HG02943 (cell line): ENCODE measurements at regions not wholly inside any gene's neighbourhood (a gene's known extent, or its start where the extent isn't known, plus 50 kb on each side); places are given as distances from the start of the nearest gene placed in this dataset.

ENCODE experiments used
- ATAC-seq: cut with Tn5 transposase; IDR thresholded peaks from one replicate; pipeline ENCODE4 v1.9.1; 2021; ENCODE audit warnings: mild to moderate bottlenecking, low read depth, moderate library complexity; ENCODE audit not compliant: unreplicated experiment

DNA sequence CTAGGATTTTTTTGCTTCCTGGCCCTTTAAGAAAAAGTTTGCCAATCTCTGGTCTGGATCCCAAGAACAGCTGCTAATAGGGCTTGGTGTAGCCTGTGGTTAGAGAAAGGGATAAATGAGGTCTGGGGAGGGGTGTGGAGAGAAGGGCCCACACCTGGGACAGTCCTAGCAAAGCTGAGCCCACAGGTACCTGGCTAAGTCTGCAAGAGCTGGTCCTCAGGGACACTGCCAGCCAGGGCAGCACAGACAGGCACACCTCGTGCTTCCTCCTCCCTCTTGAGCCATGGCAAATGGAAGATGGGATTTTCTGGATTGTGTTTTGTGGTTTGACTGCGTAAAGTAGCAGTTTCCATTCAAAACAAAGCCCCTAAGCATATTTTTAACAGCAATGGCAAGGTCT lies 217.5 kb downstream of the SOX9 start:
- ATAC-seq = no peak

DNA sequence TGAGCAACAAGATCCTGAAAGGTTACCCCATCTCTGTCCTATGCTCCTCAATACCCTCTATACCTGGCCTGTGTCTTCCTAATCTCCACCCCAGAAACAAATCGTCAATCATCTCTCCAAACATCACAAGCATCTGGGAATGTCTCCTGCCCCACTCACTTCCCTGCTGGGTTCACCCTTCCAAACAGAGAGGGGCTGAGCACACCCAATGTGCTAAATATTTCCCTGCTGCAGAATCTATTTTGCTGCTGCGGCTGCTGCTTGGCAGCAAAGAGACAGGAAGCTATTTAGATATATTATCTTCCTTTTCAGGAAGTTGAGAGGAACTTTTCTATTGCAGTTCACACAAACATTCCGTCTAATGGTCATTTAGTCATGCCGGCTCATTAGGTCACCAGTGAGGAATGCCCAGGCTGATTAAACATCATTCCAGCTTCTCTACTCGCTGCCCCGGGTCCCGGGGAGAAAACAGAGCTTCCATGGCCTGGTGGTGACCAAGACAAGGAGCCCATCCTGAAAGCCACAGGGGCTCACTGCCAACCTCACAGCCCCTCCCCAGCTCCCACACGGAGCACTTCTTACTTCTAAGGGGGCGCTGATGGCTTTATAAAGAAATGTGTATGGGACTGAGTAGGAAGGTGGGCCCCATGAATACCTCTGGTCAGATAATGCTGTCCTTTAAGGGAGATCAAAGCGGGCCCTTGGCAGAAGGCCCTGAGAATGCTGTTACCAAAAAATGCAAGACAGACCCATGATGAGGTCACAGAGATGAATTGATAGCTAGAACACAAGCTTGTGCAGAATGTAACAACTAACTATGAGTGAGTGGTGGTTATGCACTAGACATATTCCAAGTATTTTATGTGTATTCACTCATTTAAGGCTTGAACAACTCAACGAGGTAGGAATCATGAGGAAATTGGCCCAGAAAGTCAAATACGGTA lies 218.3 kb downstream of the SOX9 start:
- no peak for ATAC-seq

DNA sequence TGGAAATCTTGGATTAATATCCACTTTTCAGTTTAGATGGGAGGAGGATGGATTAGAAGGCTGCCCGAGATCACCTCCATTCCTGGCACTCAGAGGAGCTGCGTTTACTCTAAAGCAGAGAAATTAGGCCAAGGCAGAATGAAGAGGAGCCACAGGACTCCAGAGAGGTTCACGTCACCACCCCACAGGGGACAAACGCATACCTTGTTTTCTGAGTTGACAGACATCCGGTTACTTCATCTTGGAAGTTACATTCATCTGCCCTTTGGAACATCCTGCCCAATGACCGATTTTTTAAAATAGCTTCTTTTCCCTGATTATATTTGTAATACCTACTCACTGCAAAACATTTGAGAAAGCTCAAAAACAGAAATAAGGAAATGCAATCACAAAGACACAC lies 220.0 kb downstream of the SOX9 start:
- ATAC-seq = no peak

DNA sequence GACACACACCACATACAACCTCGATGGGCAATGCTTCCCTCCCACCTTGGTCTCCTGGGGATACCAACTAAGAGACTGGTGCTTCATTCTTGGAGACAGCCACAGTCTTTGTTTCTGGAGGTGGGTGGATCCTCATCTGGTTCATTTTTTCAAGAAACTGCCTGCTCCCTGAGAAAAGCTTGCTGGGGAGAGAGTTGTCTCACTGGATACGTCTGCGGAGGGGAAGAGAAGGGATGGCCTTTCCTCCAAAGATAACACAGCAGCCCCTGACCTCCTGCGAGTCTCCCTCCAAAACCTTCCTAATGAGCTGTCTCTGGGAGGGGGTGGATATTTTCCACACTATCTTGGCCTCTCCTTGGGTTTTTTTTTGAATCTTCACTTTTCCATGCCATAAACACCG lies 221.2 kb downstream of the SOX9 start:
- no peak for ATAC-seq

DNA sequence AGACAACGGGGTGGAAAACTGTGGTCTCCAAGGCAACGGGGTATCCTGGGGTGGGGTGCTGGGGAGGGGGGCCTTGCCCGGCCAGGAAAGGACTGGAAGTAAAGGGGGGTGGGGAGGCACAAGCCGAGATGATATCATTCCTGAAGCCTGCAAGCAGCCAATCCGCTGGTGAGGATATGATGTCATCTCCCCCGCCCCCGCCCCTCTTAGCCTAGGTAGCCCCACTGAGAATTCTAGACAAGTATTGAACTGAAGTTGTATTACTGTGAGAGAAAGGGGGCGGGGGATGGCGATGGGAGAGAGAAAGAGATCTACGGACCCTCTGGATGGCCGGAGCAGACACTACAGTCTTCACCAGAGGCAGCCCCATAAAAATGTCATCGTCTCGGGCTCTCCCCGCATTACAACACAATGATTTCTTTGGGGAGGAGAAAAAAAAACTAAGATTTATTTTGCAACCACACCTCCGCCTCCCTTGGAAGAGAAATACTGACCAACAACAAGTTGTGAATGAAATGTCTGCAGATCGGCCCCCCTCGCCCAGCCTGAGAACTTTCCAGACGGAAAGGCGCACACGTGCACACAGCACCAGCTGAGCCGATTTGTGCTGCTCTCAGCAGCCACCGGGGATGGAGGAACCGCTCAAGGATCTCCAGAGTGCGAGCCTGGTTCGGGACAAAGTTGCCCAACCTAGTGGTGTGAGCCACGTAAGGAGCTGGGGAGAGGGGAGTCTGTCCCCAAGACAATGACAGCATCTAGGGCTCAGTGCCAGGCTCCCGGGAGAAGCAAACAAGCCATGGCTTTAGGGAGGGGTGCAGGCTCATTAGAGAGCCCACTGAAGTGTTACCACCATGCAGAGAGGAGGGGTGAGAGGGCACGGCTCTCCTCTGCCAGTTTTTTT lies 222.1 kb downstream of the SOX9 start:
- no peak for ATAC-seq

DNA sequence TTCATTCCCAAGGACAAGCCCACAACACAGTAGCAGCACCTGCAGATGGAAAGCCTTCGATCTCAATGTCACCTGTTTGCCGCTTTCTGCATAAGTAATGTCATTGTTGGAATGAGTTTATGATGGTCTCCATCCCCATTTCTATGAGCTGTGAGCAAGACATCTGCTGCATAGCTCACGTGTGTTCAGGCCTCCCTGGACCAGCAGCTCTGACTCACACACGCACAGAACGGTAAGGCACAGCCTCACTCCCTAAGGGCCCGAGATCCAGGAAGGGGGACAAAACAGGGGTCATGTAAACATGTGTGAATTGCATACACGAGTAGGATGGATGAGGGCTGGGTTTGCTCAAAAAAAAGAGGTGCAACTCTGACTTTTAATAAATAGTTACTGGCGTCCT lies 223.1 kb downstream of the SOX9 start:
- ATAC-seq = no peak

DNA sequence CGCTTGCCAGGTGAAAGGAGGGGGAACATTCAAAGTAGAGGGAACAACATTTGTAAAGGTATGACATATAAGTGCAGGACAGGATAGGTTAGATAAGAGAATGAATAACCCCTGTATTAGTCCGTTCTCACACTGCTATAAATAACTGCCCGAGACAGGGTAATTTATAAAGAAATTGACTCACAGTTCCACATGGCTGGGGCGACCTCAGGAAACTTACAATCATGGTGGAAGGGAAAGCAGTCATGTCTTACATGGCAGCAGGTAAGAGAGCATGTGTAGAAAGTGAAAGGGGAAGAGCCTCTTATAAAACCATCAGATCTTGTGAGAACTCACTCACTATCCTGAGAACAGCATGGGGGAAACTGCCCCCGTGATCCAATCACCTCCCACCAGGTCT lies 223.8 kb downstream of the SOX9 start:
- no peak for ATAC-seq

DNA sequence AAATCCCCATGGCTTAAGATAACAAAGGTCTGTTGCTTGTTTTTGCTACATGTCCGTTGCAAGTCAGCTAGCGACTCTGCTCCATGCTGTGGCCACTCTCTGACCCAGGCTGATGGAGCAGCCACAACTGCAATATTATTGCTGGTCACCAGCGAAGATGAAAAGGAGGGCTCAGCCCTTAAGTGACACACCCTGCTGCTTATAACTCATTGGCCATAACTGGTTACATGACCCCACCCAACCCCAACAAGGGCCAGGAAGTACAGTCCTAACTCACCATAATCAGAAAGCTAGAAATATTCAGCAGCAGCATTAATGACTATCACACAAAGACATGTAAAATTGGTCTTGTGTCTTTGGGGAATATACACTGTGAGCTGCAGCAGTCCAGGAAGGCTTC lies 224.3 kb downstream of the SOX9 start:
- no peak for ATAC-seq

DNA sequence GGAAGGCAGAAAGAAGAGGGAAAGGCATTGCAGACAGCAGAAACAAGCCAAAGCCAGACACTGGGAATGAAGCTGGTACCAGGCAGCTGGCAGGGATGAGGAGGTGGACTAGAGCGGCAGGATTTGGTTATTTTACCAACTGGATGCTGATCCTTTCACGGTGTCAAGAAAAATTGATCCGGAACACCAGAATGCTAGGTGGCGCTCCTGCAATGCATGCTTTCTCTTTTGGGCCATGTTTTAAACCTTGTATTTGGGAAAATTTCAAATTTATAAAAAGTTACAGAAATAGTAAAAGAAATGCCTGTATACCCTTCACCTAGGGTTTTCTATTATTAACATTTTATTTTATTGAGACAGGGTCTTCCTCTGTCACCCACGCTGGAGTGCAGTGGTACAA lies 224.7 kb downstream of the SOX9 start:
- no peak for ATAC-seq

DNA sequence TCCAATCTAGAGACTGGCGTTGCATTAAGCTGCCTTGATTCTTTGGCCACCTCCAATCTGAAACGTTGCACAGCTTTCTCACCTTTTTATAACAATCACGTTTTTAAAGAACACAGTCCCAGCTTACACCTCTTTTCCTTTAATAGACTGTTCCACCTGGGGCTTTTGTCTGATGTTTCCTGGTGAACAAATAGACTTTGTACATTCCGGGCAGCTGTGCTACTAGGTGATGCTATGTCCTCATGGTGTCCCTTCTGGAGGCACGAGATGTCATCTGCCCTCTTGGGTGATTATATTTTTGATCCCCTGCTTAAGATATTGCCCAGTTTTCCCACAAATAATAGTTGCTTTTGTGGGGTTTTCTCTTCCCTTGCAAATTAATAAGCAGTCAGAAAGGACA lies 225.5 kb downstream of the SOX9 start:
- ATAC-seq = no peak

DNA sequence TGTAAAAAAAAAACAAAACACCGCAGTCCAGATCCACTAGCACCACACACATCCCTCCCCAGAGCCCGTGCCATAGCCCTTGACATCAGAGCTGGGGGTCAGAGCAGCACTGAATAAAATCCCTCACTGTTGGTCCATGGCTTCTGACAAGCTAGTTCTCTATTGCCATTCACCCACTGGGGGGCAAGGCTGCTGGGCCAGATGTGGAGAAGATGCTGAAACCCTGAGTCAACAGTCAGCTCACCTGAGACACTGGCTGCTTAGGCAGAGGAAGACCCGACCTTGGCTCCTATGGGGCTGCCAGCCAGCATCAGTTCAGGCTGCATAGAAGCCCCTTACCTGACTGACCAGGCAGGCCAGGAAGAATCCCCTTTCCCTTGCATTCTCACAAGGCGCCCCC lies 228.2 kb downstream of the SOX9 start:
- ATAC-seq = no peak

DNA sequence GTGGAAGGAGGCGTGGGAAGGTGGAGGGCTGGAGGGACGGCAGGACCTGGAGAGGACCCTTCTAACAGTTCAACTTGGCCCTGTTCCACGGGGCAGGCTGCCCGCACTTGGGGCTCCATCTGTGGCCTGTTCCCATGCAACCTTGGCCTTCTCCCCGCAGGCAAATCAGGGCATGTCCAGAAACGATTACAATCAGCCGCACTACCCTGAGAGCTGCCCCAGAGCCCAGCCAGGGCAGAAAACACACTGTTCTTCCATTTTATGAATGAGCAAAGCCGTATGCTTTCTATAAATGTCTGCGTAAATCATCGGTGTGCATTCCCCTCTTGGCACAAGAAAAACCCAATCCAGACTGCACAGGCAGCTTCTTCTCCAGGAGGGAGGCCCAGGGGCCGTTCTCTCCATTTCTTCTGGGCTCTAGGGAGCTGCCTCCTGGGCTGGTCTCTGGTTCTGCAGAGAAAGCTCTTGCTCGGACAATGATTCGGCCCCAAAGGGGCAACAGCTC lies 228.7 kb downstream of the SOX9 start:
- ATAC-seq = no peak

DNA sequence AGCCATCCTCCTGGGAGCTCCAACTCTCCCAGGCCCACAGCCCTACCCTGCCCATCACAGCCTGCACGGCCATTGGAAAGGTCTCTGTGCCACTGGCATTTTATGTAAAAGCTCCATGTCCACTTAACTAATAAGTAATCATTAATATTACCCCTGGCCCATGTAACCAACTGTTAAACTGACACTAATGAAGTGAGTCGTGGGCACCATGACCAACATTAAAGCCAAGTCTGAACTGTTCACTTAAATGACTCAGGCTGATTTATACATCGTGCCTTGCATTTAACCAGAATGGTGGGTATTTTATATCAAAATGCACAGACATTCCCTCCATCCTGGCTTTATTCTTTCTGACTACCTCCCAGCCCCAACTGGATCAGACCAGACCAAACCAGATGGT lies 229.3 kb downstream of the SOX9 start:
- no peak for ATAC-seq

DNA sequence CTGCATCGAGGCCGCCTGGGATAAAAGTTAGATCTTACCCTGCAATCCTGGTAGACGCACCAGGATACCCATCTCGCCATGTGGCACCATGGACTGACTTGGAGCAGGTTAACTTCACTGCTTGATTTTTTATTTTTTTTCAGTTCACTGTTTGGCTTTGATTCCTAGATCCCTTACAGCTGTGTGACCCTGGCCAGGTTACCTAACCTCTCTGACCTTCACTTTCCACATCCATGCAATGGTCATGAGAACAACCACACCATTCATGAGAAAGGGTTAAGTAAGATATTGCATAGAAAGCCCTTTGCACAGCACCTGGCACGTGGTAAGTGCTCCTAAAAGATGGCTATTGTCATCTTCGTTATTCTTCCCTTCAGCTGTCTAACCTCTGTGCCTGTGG lies 230.5 kb downstream of the SOX9 start:
- no peak for ATAC-seq

DNA sequence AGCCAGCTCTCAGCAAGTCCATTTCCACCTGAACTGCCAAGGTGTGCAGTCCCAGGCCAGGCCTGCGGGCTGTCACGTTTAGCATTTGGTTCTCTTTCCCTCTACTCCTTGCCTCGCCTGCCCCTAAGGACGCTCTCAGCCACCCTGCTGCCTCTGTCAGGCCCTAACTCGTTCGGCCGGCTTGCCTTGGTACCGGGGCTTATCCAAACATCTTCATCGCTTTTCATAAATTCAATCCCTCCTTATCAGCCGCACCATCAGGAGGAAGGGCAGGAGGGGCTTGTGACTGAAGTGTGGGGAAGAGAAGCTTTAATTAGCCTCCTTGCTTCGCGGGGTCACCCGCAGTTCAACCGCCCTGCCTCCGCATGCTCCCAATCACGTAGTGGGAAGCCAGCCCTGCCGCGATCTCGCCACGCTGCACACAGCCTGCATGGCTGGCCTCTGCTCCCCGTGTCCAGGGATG lies 231.1 kb downstream of the SOX9 start:
- no peak for ATAC-seq

DNA sequence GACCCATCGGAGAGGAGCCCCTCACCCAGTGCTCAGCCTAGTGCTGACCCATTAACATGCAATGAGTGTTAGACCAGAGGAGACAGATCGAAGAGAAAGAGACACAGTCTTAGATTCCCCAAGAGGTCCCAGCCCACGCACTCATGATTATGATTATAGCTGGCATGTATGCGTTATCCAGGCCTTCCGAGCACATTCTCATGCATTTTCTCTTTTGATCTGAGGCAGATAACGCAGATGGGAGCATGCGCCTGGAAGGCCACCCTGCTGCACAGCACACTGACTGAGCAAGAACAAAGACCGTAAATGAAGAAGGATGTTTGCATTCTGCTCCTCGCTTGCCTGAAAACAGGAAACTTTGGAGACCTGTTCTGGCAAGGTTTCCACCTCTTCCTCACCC lies 232.7 kb downstream of the SOX9 start:
- ATAC-seq = no peak

DNA sequence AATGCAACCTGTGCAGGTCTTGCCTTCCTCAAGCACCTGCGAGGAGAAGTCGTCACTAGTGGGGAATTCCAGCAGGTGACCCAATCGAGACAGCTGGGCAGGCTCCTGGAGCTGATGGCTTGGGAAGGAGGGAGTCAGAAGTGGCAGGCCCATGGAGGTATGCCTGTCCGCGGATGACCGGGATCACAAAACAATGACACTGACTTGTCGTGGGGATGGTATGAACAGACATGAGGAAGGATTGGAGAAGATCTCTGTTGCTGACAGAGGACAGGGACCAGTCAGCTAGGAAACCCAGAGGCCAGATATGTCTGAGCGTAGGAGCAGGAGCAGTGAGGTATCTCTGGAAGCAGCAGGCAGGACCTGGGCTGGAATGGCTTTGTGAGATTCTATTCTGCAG lies 233.3 kb downstream of the SOX9 start:
- no peak for ATAC-seq

DNA sequence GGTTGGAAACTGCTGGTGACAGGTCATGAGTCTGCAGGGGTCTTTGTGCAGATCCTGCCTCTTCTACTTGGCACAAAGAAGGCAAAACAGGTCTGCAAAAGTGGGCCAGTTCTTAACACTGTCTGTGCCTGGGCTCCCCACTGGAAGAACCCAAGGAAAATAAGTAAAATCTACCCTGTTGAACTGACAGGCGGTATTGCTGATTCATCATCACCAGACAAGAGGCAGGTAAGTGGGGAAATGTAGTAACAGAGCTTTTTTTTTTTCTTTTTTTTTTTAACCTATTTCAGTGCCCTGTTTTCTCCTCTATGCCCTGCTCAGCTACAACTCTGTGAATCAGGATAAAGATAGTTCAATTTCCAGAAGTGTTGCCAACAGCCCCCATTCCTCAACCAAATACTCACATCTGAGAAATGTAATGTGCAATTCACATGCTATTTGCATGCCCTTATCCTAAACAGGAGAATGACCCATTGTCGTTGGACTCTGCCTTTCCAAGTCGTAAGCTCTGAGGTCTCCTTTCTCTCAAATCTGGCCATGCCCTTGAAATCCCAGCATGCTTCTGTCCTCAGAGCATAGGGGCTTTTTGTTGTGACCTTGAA lies 237.0 kb downstream of the SOX9 start:
- ATAC-seq = no peak

DNA sequence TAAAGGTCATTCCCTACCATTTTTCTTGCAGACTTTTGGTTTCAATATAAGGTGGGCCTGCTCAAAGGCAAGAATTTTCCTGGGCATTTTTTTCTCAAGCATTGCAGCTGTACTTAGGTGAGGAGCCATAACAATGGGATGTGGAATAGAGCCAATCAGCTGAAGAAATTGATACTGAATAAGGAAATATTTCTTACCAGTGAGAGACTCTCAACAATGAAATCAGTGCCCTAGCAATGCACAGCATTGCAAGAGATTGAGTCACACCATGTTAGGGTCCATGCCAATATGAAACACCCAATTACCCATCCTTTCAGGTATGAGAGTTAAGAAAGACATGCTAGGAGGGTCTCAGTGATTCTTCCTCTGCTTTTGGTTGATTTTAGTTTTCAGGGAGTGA lies 237.6 kb downstream of the SOX9 start:
- ATAC-seq = no peak

DNA sequence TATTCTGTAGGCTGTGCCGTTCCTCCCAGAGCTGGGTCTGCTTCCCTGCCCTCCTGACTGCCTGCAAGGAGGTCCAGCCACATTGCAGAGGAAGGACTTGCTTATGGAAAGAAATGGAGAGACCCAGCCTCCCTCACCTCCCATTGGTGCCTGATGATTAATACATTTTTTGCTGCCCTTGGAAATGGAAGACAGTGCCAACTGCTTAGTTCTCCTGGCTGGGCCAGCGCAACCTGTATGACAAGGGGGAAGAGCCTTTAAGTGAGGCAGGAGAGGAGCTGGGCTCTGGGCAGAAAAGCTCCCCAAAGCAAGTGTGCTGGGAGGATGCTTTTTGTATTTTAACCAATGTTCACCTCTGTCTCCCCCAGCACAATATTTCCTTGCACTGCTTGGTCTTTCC lies 238.5 kb downstream of the SOX9 start:
- ATAC-seq = no peak

DNA sequence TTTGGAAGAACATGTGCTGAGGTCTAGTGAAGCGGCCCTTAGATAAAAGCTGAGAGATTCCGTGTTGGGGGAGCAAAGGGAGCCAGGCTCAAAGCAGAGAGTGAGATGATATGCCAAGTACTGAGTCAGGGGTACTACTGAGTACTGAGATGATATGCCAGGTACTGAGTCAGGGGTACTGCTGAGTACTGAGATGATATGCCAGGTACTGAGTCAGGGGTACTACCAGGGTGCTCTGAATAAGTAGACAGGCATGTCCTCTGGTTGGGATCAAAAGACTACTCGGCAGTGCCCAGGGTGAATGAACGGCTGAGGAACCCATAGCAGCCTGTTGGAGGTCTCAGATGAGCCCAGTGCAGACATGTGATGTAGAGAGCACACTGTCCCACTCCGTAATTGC lies 239.0 kb downstream of the SOX9 start:
- ATAC-seq = no peak
